SK-N-SH (cell line): ENCODE measurements at regions not wholly inside any gene's neighbourhood (a gene's known extent, or its start where the extent isn't known, plus 50 kb on each side); places are given as distances from the start of the nearest gene placed in this dataset.
"Not testable (repeated sequence)": the region's sequence is repeated elsewhere in the genome, so short reads cannot be mapped to it uniquely, and the experiment has no call there.

Experiments used
- CTCF ChIP-seq: fragments of 200-600 bp; sonication (generic); IDR thresholded peaks from 2 replicates; pipeline ENCODE4 v1.6.1; 2017; ENCODE audit warnings: antibody characterized with exemption, mild to moderate bottlenecking, moderate library complexity
- JUND ChIP-seq: IDR thresholded peaks from 2 replicates; pipeline ENCODE4 v1.4.0; 2012
- MAX ChIP-seq: IDR thresholded peaks from 2 replicates; pipeline ENCODE4 v1.4.0; 2012; ENCODE audit warnings: low read depth
- POLR2AphosphoS5 ChIP-seq: IDR thresholded peaks from 2 replicates; pipeline ENCODE4 v1.6.1; 2012; ENCODE audit warnings: low read depth, low read length
- RAD21 ChIP-seq: IDR thresholded peaks from 2 replicates; pipeline ENCODE4 v1.6.1; 2012; ENCODE audit warnings: mild to moderate bottlenecking, low read length
- SMC3 ChIP-seq: IDR thresholded peaks from 2 replicates; pipeline ENCODE4 v1.6.1; 2012; ENCODE audit warnings: low read depth, low read length, improper control_type of control experiment
- TAF1 ChIP-seq: IDR thresholded peaks from 2 replicates; pipeline ENCODE4 v1.6.1; 2012; ENCODE audit warnings: low read depth, mild to moderate bottlenecking, low read length, moderate library complexity, borderline replicate concordance
- TEAD4 ChIP-seq: IDR thresholded peaks from 2 replicates; pipeline ENCODE4 v1.4.0; 2012; ENCODE audit warnings: mild to moderate bottlenecking, borderline replicate concordance; ENCODE audit not compliant: insufficient read depth
- YY1 ChIP-seq: IDR thresholded peaks from 2 replicates; pipeline ENCODE4 v1.4.0; 2012; ENCODE audit warnings: low read depth, mild to moderate bottlenecking
- ZBTB33 ChIP-seq: IDR thresholded peaks from 2 replicates; pipeline ENCODE4 v1.4.0; 2012; ENCODE audit warnings: low read depth, borderline replicate concordance

- not testable (repeated sequence) for TF ChIP-seq TAF1, JUND, MAX, RAD21, POLR2AphosphoS5, CTCF, SMC3, ZBTB33, YY1, TEAD4
Measured at GRCh38 chr22:25288481-25288880, 69.0 kb downstream of the CRYBB2 start.
